HepG2 (cell line): ENCODE measurements at regions not wholly inside any gene's neighbourhood (a gene's known extent, or its start where the extent isn't known, plus 50 kb on each side); places are given as distances from the start of the nearest gene placed in this dataset.

Experiments
- ATAC-seq: fragments of 200-7000 bp; cut with Tn5 transposase; 3 replicates; pipeline ENCODE4 v1.9.1; 2020; ENCODE audit warnings: mild to moderate bottlenecking, moderate library complexity
- BruUV-seq: library from RNA; stranded (reverse); fragments of 400-500 nt; replicated peaks from 2 replicates; lab custom pipeline; 2021; lab: Mats Ljungman, UMichigan
- CTCF ChIA-PET: fragments of 300-600 bp; formaldehyde crosslinking; extraction: SDS; loops from one replicate; lab custom pipeline; 2021; ENCODE audit warnings: low total read pairs, inconsistent platforms, low intra/inter-chr PET ratio; lab: Yijun Ruan, JAX
- POLR2A ChIA-PET: fragments of 350-600 bp; sonication (Branson Sonifier 250); formaldehyde crosslinking; loops from one replicate; lab custom pipeline; 2020; ENCODE audit warnings: antibody characterized with exemption, inconsistent platforms; lab: Yijun Ruan, JAX
- DNase-seq: peaks from one replicate; pipeline ENCODE4 v3.0.0-alpha.2; 2015; ENCODE audit warnings: low spot score
- FAIRE-seq: peaks from 3 replicates; lab custom pipeline; 2011; peaks lifted over from hg19 to GRCh38; lab: Jason Lieb, UNC
- H2AFZ ChIP-seq: one replicate; pipeline ENCODE4 v1.6.1; 2011; ENCODE audit warnings: low read length, inconsistent platforms
- H3K27ac ChIP-seq: fragments of 300-600 bp; 3 replicates; pipeline ENCODE4 v1.8.0; 2011; ENCODE audit warnings: mixed run types, mild to moderate bottlenecking, mixed read lengths, low read length, inconsistent platforms; ENCODE audit not compliant: insufficient read depth; ENCODE audit errors: extremely low read length
- H3K27me3 ChIP-seq, 2 experiments: fragments of 200-600 bp in 1 of 2; 2 replicates in 1 of 2; 3 replicates in 1 of 2; pipeline versions ENCODE4 v1.6.0 to v1.8.0; 2011; ENCODE audit warnings: low read length in 2 of 2, mild to moderate bottlenecking in 2 of 2, moderate library complexity in 2 of 2, inconsistent platforms in 1 of 2; ENCODE audit not compliant: insufficient read depth in 2 of 2, control insufficient read depth in 1 of 2
- H3K36me3 ChIP-seq, 2 experiments: fragments of 200-600 bp in 1 of 2; replicated peaks in 1 of 2; 2 replicates in 1 of 2; 3 replicates in 1 of 2; pipeline versions ENCODE4 v1.5.1 to v1.8.0; 2011; ENCODE audit warnings: low read length in 2 of 2, inconsistent platforms in 1 of 2; ENCODE audit not compliant: insufficient read depth in 2 of 2, control insufficient read depth in 1 of 2
- H3K4me1 ChIP-seq: 2 replicates; pipeline ENCODE4 v1.5.1; 2012; ENCODE audit warnings: low read length, inconsistent platforms; ENCODE audit not compliant: insufficient read depth
- H3K4me2 ChIP-seq: 2 replicates; pipeline ENCODE4 v1.6.0; 2011; ENCODE audit warnings: low read depth, low read length, inconsistent platforms
- H3K4me3 ChIP-seq, 3 experiments: fragments of 200-600 bp in 1 of 3; sonication (generic), shearing (Covaris generic) in 1 of 3; replicated peaks in 1 of 3; 2 replicates each; pipeline ENCODE4 v1.5.1; 2011 to 2016; ENCODE audit warnings: low read length in 3 of 3, inconsistent platforms in 2 of 3, low read depth in 2 of 3, mild to moderate bottlenecking in 2 of 3, control low read depth in 1 of 3, mixed read lengths in 1 of 3; ENCODE audit not compliant: insufficient read depth in 1 of 3
- H3K79me2 ChIP-seq: one replicate; pipeline ENCODE4 v1.6.1; 2011; ENCODE audit warnings: low read length, inconsistent platforms; ENCODE audit not compliant: insufficient read depth
- H3K9ac ChIP-seq: 2 replicates; pipeline ENCODE4 v1.6.0; 2011; ENCODE audit warnings: mild to moderate bottlenecking, low read depth, low read length, inconsistent platforms; ENCODE audit not compliant: insufficient read depth
- H3K9me3 ChIP-seq: 2 replicates; pipeline ENCODE4 v1.5.1; 2012; ENCODE audit warnings: mild to moderate bottlenecking, low read length
- H4K20me1 ChIP-seq: 2 replicates; pipeline ENCODE4 v1.6.0; 2011; ENCODE audit warnings: inconsistent platforms, mild to moderate bottlenecking, low read length, moderate library complexity; ENCODE audit not compliant: insufficient read depth
- ATF5 ChIP-seq: sonication (generic); formaldehyde crosslinking; IDR thresholded peaks from 2 replicates; pipeline ENCODE4 v1.4.0; 2020; ENCODE audit warnings: mild to moderate bottlenecking, low read depth, missing genetic modification reagents
- CENPX ChIP-seq: sonication (generic); formaldehyde crosslinking; IDR thresholded peaks from 2 replicates; pipeline ENCODE4 v1.9.0; 2021; ENCODE audit warnings: mild to moderate bottlenecking, missing genetic modification reagents, moderate library complexity
- E2F2 ChIP-seq: sonication (generic); formaldehyde crosslinking; IDR thresholded peaks from 2 replicates; pipeline ENCODE4 v1.4.0; 2020; ENCODE audit warnings: missing genetic modification reagents, borderline replicate concordance
- HNRNPL ChIP-seq: fragments of 200-400 bp; formaldehyde crosslinking; IDR thresholded peaks from 2 replicates; pipeline ENCODE4 v1.6.1; 2017; ENCODE audit warnings: mild to moderate bottlenecking, low read depth, low read length
- JDP2 ChIP-seq: sonication (generic); formaldehyde crosslinking; IDR thresholded peaks from 2 replicates; pipeline ENCODE4 v1.8.1; 2022; ENCODE audit warnings: missing genetic modification reagents, borderline replicate concordance
- KDM1A ChIP-seq: IDR thresholded peaks from 2 replicates; pipeline ENCODE4 v1.6.1; 2016; ENCODE audit warnings: missing compliant biosample characterization
- KLF9 ChIP-seq: IDR thresholded peaks from 2 replicates; pipeline ENCODE4 v1.6.1; 2016; ENCODE audit warnings: low read depth
- MEIS2 ChIP-seq: sonication (generic); formaldehyde crosslinking; IDR thresholded peaks from 2 replicates; pipeline ENCODE4 v1.9.0; 2021; ENCODE audit warnings: mild to moderate bottlenecking, missing genetic modification reagents
- NCOA5 ChIP-seq: sonication (generic); formaldehyde crosslinking; IDR thresholded peaks from 2 replicates; pipeline ENCODE4 v1.4.0; 2020; ENCODE audit warnings: missing genetic modification reagents
- NONO ChIP-seq, 2 experiments: fragments of 450-650 bp in 1 of 2; sonication (generic) in 1 of 2; formaldehyde crosslinking in 1 of 2; IDR thresholded peaks in 1 of 2; conservative IDR thresholded peaks in 1 of 2; 2 replicates each; pipeline versions ENCODE4 v1.6.1 to v1.8.0; 2017 to 2022; ENCODE audit warnings: mild to moderate bottlenecking in 1 of 2, missing genetic modification reagents in 1 of 2, moderate library complexity in 1 of 2
- RBAK ChIP-seq: sonication (generic); formaldehyde crosslinking; IDR thresholded peaks from 2 replicates; pipeline ENCODE4 v1.5.1; 2020; ENCODE audit warnings: mild to moderate bottlenecking, missing genetic modification reagents
- REL ChIP-seq: sonication (generic); formaldehyde crosslinking; conservative IDR thresholded peaks from 2 replicates; pipeline ENCODE4 v1.8.0; 2022; ENCODE audit warnings: mild to moderate bottlenecking, missing genetic modification reagents, moderate library complexity
- TBP ChIP-seq: sonication (generic); formaldehyde crosslinking; IDR thresholded peaks from 2 replicates; pipeline ENCODE4 v1.5.0; 2020; ENCODE audit warnings: missing genetic modification reagents
- ZNF333 ChIP-seq: sonication (generic); formaldehyde crosslinking; IDR thresholded peaks from 2 replicates; pipeline ENCODE4 v1.4.0; 2020; ENCODE audit warnings: mild to moderate bottlenecking, missing genetic modification reagents, borderline replicate concordance
- ZNF550 ChIP-seq: sonication (generic); formaldehyde crosslinking; IDR thresholded peaks from 2 replicates; pipeline ENCODE4 v1.4.0; 2020; ENCODE audit warnings: mild to moderate bottlenecking, missing genetic modification reagents, borderline replicate concordance
- ZNF660 ChIP-seq: sonication (generic); formaldehyde crosslinking; IDR thresholded peaks from 2 replicates; pipeline ENCODE4 v1.5.1; 2020; ENCODE audit warnings: mild to moderate bottlenecking, low read depth, missing genetic modification reagents, borderline replicate concordance
- ZNF713 ChIP-seq: sonication (generic); formaldehyde crosslinking; IDR thresholded peaks from 2 replicates; pipeline ENCODE4 v1.4.0; 2020; ENCODE audit warnings: mild to moderate bottlenecking, missing genetic modification reagents
- WGBS: methylation state at CpG from one replicate; pipeline ENCODE4 v1.1.6; 2017; ENCODE audit warnings: low lambda C conversion rate; 5-methylcytosine and 5-hydroxymethylcytosine counted together
- in situ Hi-C: cut with HindIII; loops from 2 replicates; pipeline ENCODE4 v1.10.0; 2017; ENCODE audit warnings: low pct_unique_long_range_greater_than_20kb; ENCODE audit not compliant: extremely low pct_ligation_motif_present
- intact Hi-C: fragments of 100-400 bp; cut with micrococcal nuclease; formaldehyde crosslinking; loops from one replicate; pipeline ENCODE4 v1.10.0; 2022; ENCODE audit not compliant: unreplicated experiment

GRCh38 chr6:90648873-90649272 is 62.0 kb upstream of the MAP3K7 start:
- in situ Hi-C loops = no loop called here
- no peaks in the 10 kb centered on the region for H3K4me1 ChIP-seq
- no TSS peak for BruUV-seq
- ChIA-PET POLR2A (no interaction called here), CTCF (no interaction called here)
- H3K9ac ChIP-seq = no peak overlapping the region
- DNase-seq (no peak), ATAC-seq (no peak), FAIRE-seq (no peak)
- peaks cover 0 to 10% of the 10 kb centered on the region in 2 experiments; a peak in 2 of 5 replicates for H3K27me3 ChIP-seq
- H3K4me3 ChIP-seq = no peak overlapping the region
- H2AFZ ChIP-seq = no peak overlapping the region
- H3K79me2 ChIP-seq = no peaks in the 10 kb centered on the region
- H3K4me2 ChIP-seq = no peak overlapping the region
- H3K9me3 ChIP-seq = no peaks in the 10 kb centered on the region
- H3K36me3 ChIP-seq = no peaks in the 10 kb centered on the region
- H3K27ac ChIP-seq = no peak overlapping the region
- H4K20me1 ChIP-seq = no peaks in the 10 kb centered on the region
- intact Hi-C loops = loop anchor here (10.0 kb wide), 1 partner anchor 274 kb away; no protein-coding TSS in a partner anchor
- no CpG with 5 or more reads among the region's 1 CpG for WGBS
- TF ChIP-seq NONO (IDR thresholded peaks at IDR 0.05) = no peak
- TF ChIP-seq NONO (CRISPR knock-in tag; conservative IDR thresholded peaks at IDR 0.05) = no peak
- no peak for TF ChIP-seq KLF9
- no peak for TF ChIP-seq TBP
- TF ChIP-seq CENPX = no peak
- no peak for TF ChIP-seq ZNF333 (CRISPR knock-in tag)
- TF ChIP-seq RBAK = no peak
- no peak for TF ChIP-seq REL (CRISPR knock-in tag)
- no peak for TF ChIP-seq ZNF713 (CRISPR knock-in tag)
- no peak for TF ChIP-seq JDP2 (CRISPR knock-in tag)
- no peak for TF ChIP-seq NCOA5 (CRISPR knock-in tag)
- no peak for TF ChIP-seq ATF5 (CRISPR knock-in tag)
- TF ChIP-seq ZNF660 (CRISPR knock-in tag) = no peak
- TF ChIP-seq E2F2 (CRISPR knock-in tag) = no peak
- TF ChIP-seq MEIS2 (CRISPR knock-in tag) = no peak
- TF ChIP-seq HNRNPL = no peak
- TF ChIP-seq ZNF550 (CRISPR knock-in tag) = no peak
- TF ChIP-seq KDM1A (CRISPR knock-in tag) = no peak
